ENCODE measurements at regions not wholly inside any gene's neighbourhood (a gene's known extent, or its start where the extent isn't known, plus 50 kb on each side); places are given as distances from the start of the nearest gene placed in this dataset.

GRCh38 chr10:109277456-109277855, 645.9 kb downstream of the XPNPEP1 start:
- TF ChIP-seq ZNF396 (CRISPR knock-in tag; IDR thresholded peaks at IDR 0.05; ENCODE audit: borderline replicate concordance) (no peak), SP1 (CRISPR knock-in tag; conservative IDR thresholded peaks at IDR 0.05) (no peak)
- Mint-ChIP-seq H3K4me1 (peaks cover 21% of the 10 kb centered on the region), H3K4me3 (no peak overlapping the region), H3K9me3 (peaks cover 5% of the 10 kb centered on the region; the same call in 1 of the 2 replicates), H3K27me3 (ENCODE audit: low read depth) (no peaks in the 10 kb centered on the region), H3K27ac (0 out of 2 replicates have a peak overlapping the region, but pooled peaks have one; percentile 3), H3K36me3 (no peaks in the 10 kb centered on the region)
- ChIA-PET POLR2A (no interaction called here), CTCF (no interaction called here)
- ATAC-seq (no peak), DNase-seq (ENCODE audit: low spot score) (no peak)

- H3K36me3 Mint-ChIP-seq, result no peaks in the 10 kb centered on the region
- CTCF ChIA-PET, result no interaction called here
- H3K4me3 Mint-ChIP-seq, result no peak overlapping the region
- no peaks in the 10 kb centered on the region for H3K27me3 Mint-ChIP-seq (ENCODE audit: low read depth)
- DNase-seq (ENCODE audit: low spot score), result no peak
- H3K9me3 Mint-ChIP-seq, result peaks cover 5% of the 10 kb centered on the region; the same call in 1 of the 2 replicates
- no peak for ATAC-seq
- no peak for TF ChIP-seq ELF4 (CRISPR knock-in tag; IDR thresholded peaks at IDR 0.05; ENCODE audit: low read depth)
- TF ChIP-seq ETV6 (CRISPR knock-in tag; IDR thresholded peaks at IDR 0.05), result no peak
- no peak for TF ChIP-seq HMGA2 (CRISPR knock-in tag; IDR thresholded peaks at IDR 0.05)
- no peak for TF ChIP-seq CREB1 (CRISPR knock-in tag; IDR thresholded peaks at IDR 0.05)
- TF ChIP-seq ZNF263 (CRISPR knock-in tag; IDR thresholded peaks at IDR 0.05; ENCODE audit: low read depth), result no peak
- no peak for TF ChIP-seq ZSCAN18 (CRISPR knock-in tag; IDR thresholded peaks at IDR 0.05)
- no peak for TF ChIP-seq ZNF317 (CRISPR knock-in tag; IDR thresholded peaks at IDR 0.05; ENCODE audit: borderline replicate concordance, low read depth)
- no peak for TF ChIP-seq SMAD4 (CRISPR knock-in tag; IDR thresholded peaks at IDR 0.05)
- TF ChIP-seq TCF7 (CRISPR knock-in tag; IDR thresholded peaks at IDR 0.05; ENCODE audit: low read depth), result no peak
- no peak for TF ChIP-seq MLX (CRISPR knock-in tag; IDR thresholded peaks at IDR 0.05)
- TF ChIP-seq SMAD3 (CRISPR knock-in tag; IDR thresholded peaks at IDR 0.05; ENCODE audit: borderline replicate concordance), result no peak
- TF ChIP-seq RORB (CRISPR knock-in tag; IDR thresholded peaks at IDR 0.05), result no peak
- TF ChIP-seq USF1 (CRISPR knock-in tag; IDR thresholded peaks at IDR 0.05), result no peak
- no peak for TF ChIP-seq NFYB (CRISPR knock-in tag; conservative IDR thresholded peaks at IDR 0.05; ENCODE audit: low read depth)
- no peak for TF ChIP-seq E2F4 (CRISPR knock-in tag; IDR thresholded peaks at IDR 0.05; ENCODE audit: borderline replicate concordance, low read depth)
- no peak overlapping the region for H3K27ac Mint-ChIP-seq
- H3K4me1 Mint-ChIP-seq, result peaks cover 21% of the 10 kb centered on the region
- POLR2A ChIA-PET, result interaction anchor here (0.9 kb wide), 1 partner anchor 13 kb away, joined by 3 read pairs; no protein-coding TSS in a partner anchor
Measured at GRCh38 chr10:109275960-109276359, 647.4 kb downstream of the XPNPEP1 start.

- peak; percentile 61 for ATAC-seq
Measured at GRCh38 chr10:109274681-109275080, 648.6 kb downstream of the XPNPEP1 start.

More at GRCh38 chr10:109274681-109275080, 648.6 kb downstream of the XPNPEP1 start:
- H3K4me3 Mint-ChIP-seq, result no peak overlapping the region
- H3K36me3 Mint-ChIP-seq, result no peaks in the 10 kb centered on the region
- no peaks in the 10 kb centered on the region; the same call in 1 of the 2 replicates for H3K27me3 Mint-ChIP-seq (ENCODE audit: low read depth)
- DNase-seq (ENCODE audit: low spot score), result no peak
- TF ChIP-seq NFATC4 (CRISPR knock-in tag; IDR thresholded peaks at IDR 0.05), result no peak
- no peak for TF ChIP-seq GABPB1 (CRISPR knock-in tag; IDR thresholded peaks at IDR 0.05)
- no peak for TF ChIP-seq ZNF138 (CRISPR knock-in tag; conservative IDR thresholded peaks at IDR 0.05)
- no peak for TF ChIP-seq ZNF423 (CRISPR knock-in tag; IDR thresholded peaks at IDR 0.05)
- no peak for TF ChIP-seq IRF2 (CRISPR knock-in tag; IDR thresholded peaks at IDR 0.05; ENCODE audit: borderline replicate concordance, low read depth)
- TF ChIP-seq SMAD3 (CRISPR knock-in tag; IDR thresholded peaks at IDR 0.05; ENCODE audit: borderline replicate concordance), result no peak
- TF ChIP-seq FOXK1 (CRISPR knock-in tag; IDR thresholded peaks at IDR 0.05), result no peak
- no peak for TF ChIP-seq ZNF416 (CRISPR knock-in tag; IDR thresholded peaks at IDR 0.05)
- no peak for TF ChIP-seq STAT6 (CRISPR knock-in tag; conservative IDR thresholded peaks at IDR 0.05; ENCODE audit: low read depth)
- ChIA-PET POLR2A (no interaction called here), CTCF (no interaction called here)
- H3K4me1 Mint-ChIP-seq, result peaks cover 21% of the 10 kb centered on the region
- H3K9me3 Mint-ChIP-seq, result peaks cover 5% of the 10 kb centered on the region; the same call in 1 of the 2 replicates
- H3K27ac Mint-ChIP-seq, result peak overlapping the region; percentile 51; the same call in 1 of the 2 replicates

Measured in WTC11 (cell line).